ENCODE measurements at regions not wholly inside any gene's neighbourhood (a gene's known extent, or its start where the extent isn't known, plus 50 kb on each side); places are given as distances from the start of the nearest gene placed in this dataset.
"Not testable (repeated sequence)": the region's sequence is repeated elsewhere in the genome, so short reads cannot be mapped to it uniquely, and the experiment has no call there.

- H3K4me3 Mint-ChIP-seq: no peak overlapping the region
- ATAC-seq (no peak), DNase-seq (no peak)
- H3K9me3 Mint-ChIP-seq (ENCODE audit: low read depth): peaks cover 8% of the 10 kb centered on the region
- no peak overlapping the region for H3K27ac Mint-ChIP-seq
- peaks cover 9% of the 10 kb centered on the region for H3K27me3 Mint-ChIP-seq
- peaks cover 2% of the 10 kb centered on the region for H3K36me3 Mint-ChIP-seq
- no peaks in the 10 kb centered on the region for H3K4me1 Mint-ChIP-seq
- CTCF ChIA-PET: no interaction called here
Observed at GRCh38 chr10:42475168-42476098, 162.9 kb downstream of the ZNF33B start.

- no peak overlapping the region for H3K4me3 Mint-ChIP-seq
- DNase-seq (no peak), ATAC-seq (no peak)
- H3K9me3 Mint-ChIP-seq (ENCODE audit: low read depth): peaks cover 12% of the 10 kb centered on the region
- CTCF ChIA-PET: no interaction called here
- H3K36me3 Mint-ChIP-seq: no peaks in the 10 kb centered on the region
- H3K27me3 Mint-ChIP-seq: no peaks in the 10 kb centered on the region
- H3K4me1 Mint-ChIP-seq: no peaks in the 10 kb centered on the region
- no peak overlapping the region for H3K27ac Mint-ChIP-seq
Observed at GRCh38 chr10:42454313-42454712, 184.1 kb downstream of the ZNF33B start.

GRCh38 chr10:42431095-42431494, 207.3 kb downstream of the ZNF33B start:
- no peak for ATAC-seq
- H3K36me3 Mint-ChIP-seq: no peaks in the 10 kb centered on the region
- H3K27me3 Mint-ChIP-seq: no peaks in the 10 kb centered on the region
- no peak overlapping the region for H3K27ac Mint-ChIP-seq
- CTCF ChIA-PET: no interaction called here
- no peaks in the 10 kb centered on the region for H3K4me1 Mint-ChIP-seq
- no peaks in the 10 kb centered on the region for H3K9me3 Mint-ChIP-seq (ENCODE audit: low read depth)
- H3K4me3 Mint-ChIP-seq: no peak overlapping the region
- DNase-seq: no peak

- Mint-ChIP-seq H3K36me3 (no peaks in the 10 kb centered on the region), H3K27me3 (no peaks in the 10 kb centered on the region), H3K27ac (no peak overlapping the region), H3K9me3 (ENCODE audit: low read depth) (peaks cover 2% of the 10 kb centered on the region), H3K4me3 (no peak overlapping the region), H3K4me1 (no peaks in the 10 kb centered on the region)
- no peak for ATAC-seq
- DNase-seq: no peak
- CTCF ChIA-PET: no interaction called here
Observed at GRCh38 chr10:42428534-42428933, 209.8 kb downstream of the ZNF33B start.

- Mint-ChIP-seq H3K27me3 (no peaks in the 10 kb centered on the region), H3K4me3 (no peak overlapping the region), H3K36me3 (no peaks in the 10 kb centered on the region), H3K4me1 (no peaks in the 10 kb centered on the region), H3K9me3 (ENCODE audit: low read depth) (peaks cover 4% of the 10 kb centered on the region), H3K27ac (no peak overlapping the region)
- DNase-seq (no peak), ATAC-seq (no peak)
- CTCF ChIA-PET: no interaction called here
Observed at GRCh38 chr10:42422911-42423310, 215.5 kb downstream of the ZNF33B start.

- Mint-ChIP-seq H3K27ac (no peak overlapping the region), H3K9me3 (ENCODE audit: low read depth) (peaks cover 4% of the 10 kb centered on the region), H3K4me1 (no peaks in the 10 kb centered on the region), H3K27me3 (no peaks in the 10 kb centered on the region), H3K36me3 (no peaks in the 10 kb centered on the region), H3K4me3 (no peak overlapping the region)
- CTCF ChIA-PET: no interaction called here
- ATAC-seq: no peak
- no peak for DNase-seq
Observed at GRCh38 chr10:42421812-42422211, 216.6 kb downstream of the ZNF33B start.

GRCh38 chr10:42419789-42420188, 218.6 kb downstream of the ZNF33B start:
- Mint-ChIP-seq H3K27ac (no peak overlapping the region), H3K36me3 (no peaks in the 10 kb centered on the region), H3K4me3 (no peak overlapping the region), H3K27me3 (no peaks in the 10 kb centered on the region), H3K4me1 (no peaks in the 10 kb centered on the region), H3K9me3 (ENCODE audit: low read depth) (peaks cover 4% of the 10 kb centered on the region)
- DNase-seq: no peak
- CTCF ChIA-PET: no interaction called here
- no peak for ATAC-seq

GRCh38 chr10:42380926-42381547, 257.3 kb downstream of the ZNF33B start:
- Mint-ChIP-seq H3K27ac (no peak overlapping the region), H3K27me3 (no peaks in the 10 kb centered on the region), H3K9me3 (ENCODE audit: low read depth) (peaks cover 13% of the 10 kb centered on the region), H3K36me3 (no peaks in the 10 kb centered on the region), H3K4me3 (no peak overlapping the region), H3K4me1 (no peaks in the 10 kb centered on the region)
- no peak for ATAC-seq
- CTCF ChIA-PET: no interaction called here
- no peak for DNase-seq

GRCh38 chr10:42367532-42368230, 270.7 kb downstream of the ZNF33B start:
- ATAC-seq (no peak), DNase-seq (no peak)
- Mint-ChIP-seq H3K4me1 (no peaks in the 10 kb centered on the region), H3K27me3 (no peaks in the 10 kb centered on the region), H3K4me3 (no peak overlapping the region), H3K36me3 (peaks cover 2% of the 10 kb centered on the region), H3K9me3 (ENCODE audit: low read depth) (peaks cover 10% of the 10 kb centered on the region), H3K27ac (no peak overlapping the region)
- CTCF ChIA-PET: no interaction called here

GRCh38 chr10:42351745-42352144, 286.6 kb downstream of the ZNF33B start:
- ATAC-seq: no peak
- Mint-ChIP-seq H3K27ac (no peak overlapping the region), H3K36me3 (no peaks in the 10 kb centered on the region), H3K9me3 (ENCODE audit: low read depth) (peaks cover 10% of the 10 kb centered on the region), H3K4me1 (no peaks in the 10 kb centered on the region), H3K27me3 (no peaks in the 10 kb centered on the region), H3K4me3 (no peak overlapping the region)
- CTCF ChIA-PET: no interaction called here
- DNase-seq: no peak

GRCh38 chr10:42336593-42337337, 301.6 kb downstream of the ZNF33B start:
- ATAC-seq, CTCF ChIA-PET, H3K27ac Mint-ChIP-seq, H3K4me3 Mint-ChIP-seq, H3K27me3 Mint-ChIP-seq, H3K4me1 Mint-ChIP-seq, DNase-seq: not testable (repeated sequence)
- H3K36me3 Mint-ChIP-seq: peaks cover 10% of the 10 kb centered on the region
- peaks cover 37% of the 10 kb centered on the region for H3K9me3 Mint-ChIP-seq (ENCODE audit: low read depth)

GRCh38 chr10:42335653-42336296, 302.6 kb downstream of the ZNF33B start:
- Mint-ChIP-seq H3K9me3 (ENCODE audit: low read depth) (peaks cover 40% of the 10 kb centered on the region), H3K36me3 (peaks cover 10% of the 10 kb centered on the region)
- H3K4me3 Mint-ChIP-seq, ATAC-seq, H3K4me1 Mint-ChIP-seq, CTCF ChIA-PET, DNase-seq, H3K27ac Mint-ChIP-seq, H3K27me3 Mint-ChIP-seq: not testable (repeated sequence)

- Mint-ChIP-seq H3K27ac (no peak overlapping the region), H3K36me3 (peaks cover 72% of the 10 kb centered on the region), H3K4me3 (no peak overlapping the region), H3K27me3 (no peaks in the 10 kb centered on the region), H3K9me3 (ENCODE audit: low read depth) (peaks cover 83% of the 10 kb centered on the region), H3K4me1 (no peaks in the 10 kb centered on the region)
- ATAC-seq: no peak
- CTCF ChIA-PET: no interaction called here
- no peak for DNase-seq
Observed at GRCh38 chr10:42304341-42304740, 334.0 kb downstream of the ZNF33B start.

Data from activated CD8-positive, alpha-beta memory T cell treated with anti-CD3 and anti-CD28 coated beads, Interleukin-2, amount 10 ng/mL, durations not matched to agents 7 days and 5 days (primary cell).